ENCODE measurements at regions not wholly inside any gene's neighbourhood (a gene's known extent, or its start where the extent isn't known, plus 50 kb on each side); places are given as distances from the start of the nearest gene placed in this dataset.

GRCh38 chr12:42987216-42987650 is 397.7 kb upstream of the PRICKLE1 start:
- no peak for TF ChIP-seq CTCF (IDR thresholded peaks at IDR 0.05; ENCODE audit: low read depth, low read length, missing control alignments)
- H3K4me3 ChIP-seq (replicated peaks; ENCODE audit: low read depth, low read length): no peak overlapping the region
- no peak for DNase-seq (ENCODE audit: extremely low read depth, low read depth)

DNA sequence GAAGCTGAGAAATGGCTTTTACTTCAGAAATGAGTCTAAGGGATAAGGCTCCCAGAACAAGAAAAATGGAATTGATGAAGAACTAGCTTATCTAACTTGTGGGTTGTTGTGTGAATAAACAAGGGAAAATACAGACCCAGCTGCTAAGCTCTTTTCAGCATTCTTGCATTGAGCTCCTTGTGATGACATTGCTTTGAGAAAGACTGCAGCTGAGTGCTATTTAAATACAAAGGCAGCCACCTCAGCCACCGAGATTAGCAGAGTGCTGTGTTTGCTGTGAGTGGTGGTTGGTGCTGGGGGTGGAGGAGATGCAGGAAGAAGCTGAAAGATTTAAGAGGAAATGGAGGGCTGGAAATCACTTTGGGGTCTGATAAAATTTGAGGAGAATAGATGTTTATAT is 396.0 kb upstream of the PRICKLE1 start:
- H3K4me3 ChIP-seq (replicated peaks; ENCODE audit: low read depth, low read length): no peak overlapping the region
- TF ChIP-seq CTCF (IDR thresholded peaks at IDR 0.05; ENCODE audit: low read depth, low read length, missing control alignments): no peak
- no peak for DNase-seq (ENCODE audit: extremely low read depth, low read depth)

GRCh38 chr12:42982828-42983227 is 393.3 kb upstream of the PRICKLE1 start:
- no peak overlapping the region for H3K4me3 ChIP-seq (replicated peaks; ENCODE audit: low read depth, low read length)

DNA sequence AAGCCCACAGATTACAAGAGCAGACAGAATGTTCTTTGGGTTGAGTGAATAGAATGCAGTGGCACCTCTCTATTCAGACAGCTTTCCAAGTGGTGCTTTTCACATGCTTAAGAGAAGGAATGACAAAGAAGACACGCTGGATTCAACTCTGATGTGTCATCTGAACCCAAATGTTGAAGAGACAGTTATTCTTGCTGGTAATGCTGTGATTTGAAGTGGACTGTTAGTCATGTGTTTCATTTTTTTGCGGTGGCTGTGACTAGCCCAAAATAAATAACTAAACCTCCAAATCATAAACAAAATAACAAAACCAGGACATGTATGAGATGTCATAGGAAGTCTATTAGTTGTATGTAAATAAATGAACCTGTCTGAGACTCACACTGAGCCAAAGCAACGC is 391.8 kb upstream of the PRICKLE1 start:
- TF ChIP-seq CTCF (IDR thresholded peaks at IDR 0.05; ENCODE audit: low read depth, low read length, missing control alignments): no peak
- no peak for DNase-seq (ENCODE audit: extremely low read depth, low read depth)
- no peak overlapping the region for H3K4me3 ChIP-seq (replicated peaks; ENCODE audit: low read depth, low read length)

More at GRCh38 chr12:42982828-42983227, 393.3 kb upstream of the PRICKLE1 start:
- TF ChIP-seq CTCF (IDR thresholded peaks at IDR 0.05; ENCODE audit: low read depth, low read length, missing control alignments): no peak
- no peak for DNase-seq (ENCODE audit: extremely low read depth, low read depth)

DNA sequence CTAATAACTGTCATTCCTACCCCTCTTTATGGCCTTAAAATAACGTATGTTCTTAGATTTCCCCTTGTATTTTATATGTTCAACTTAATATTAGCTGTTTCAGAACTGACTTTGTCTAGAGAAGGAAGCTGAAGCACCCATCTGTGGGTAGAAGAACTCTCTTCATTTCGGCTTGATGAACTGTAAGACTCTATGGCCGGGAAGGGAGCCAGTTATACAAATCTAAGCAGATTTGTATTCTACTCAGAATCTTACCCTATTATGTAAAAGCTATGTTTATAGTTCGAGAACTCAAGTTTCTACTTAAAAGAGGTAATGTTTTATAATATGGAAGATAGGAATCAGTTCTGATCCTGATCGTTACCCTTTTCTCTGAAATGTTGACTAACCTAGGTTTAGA is 390.9 kb upstream of the PRICKLE1 start:
- no peak overlapping the region for H3K4me3 ChIP-seq (replicated peaks; ENCODE audit: low read depth, low read length)
- DNase-seq (ENCODE audit: extremely low read depth, low read depth): no peak
- TF ChIP-seq CTCF (IDR thresholded peaks at IDR 0.05; ENCODE audit: low read depth, low read length, missing control alignments): no peak

GRCh38 chr12:42979746-42980145 is 390.2 kb upstream of the PRICKLE1 start:
- no peak overlapping the region for H3K4me3 ChIP-seq (replicated peaks; ENCODE audit: low read depth, low read length)
- no peak for TF ChIP-seq CTCF (IDR thresholded peaks at IDR 0.05; ENCODE audit: low read depth, low read length, missing control alignments)
- no peak for DNase-seq (ENCODE audit: extremely low read depth, low read depth)

DNA sequence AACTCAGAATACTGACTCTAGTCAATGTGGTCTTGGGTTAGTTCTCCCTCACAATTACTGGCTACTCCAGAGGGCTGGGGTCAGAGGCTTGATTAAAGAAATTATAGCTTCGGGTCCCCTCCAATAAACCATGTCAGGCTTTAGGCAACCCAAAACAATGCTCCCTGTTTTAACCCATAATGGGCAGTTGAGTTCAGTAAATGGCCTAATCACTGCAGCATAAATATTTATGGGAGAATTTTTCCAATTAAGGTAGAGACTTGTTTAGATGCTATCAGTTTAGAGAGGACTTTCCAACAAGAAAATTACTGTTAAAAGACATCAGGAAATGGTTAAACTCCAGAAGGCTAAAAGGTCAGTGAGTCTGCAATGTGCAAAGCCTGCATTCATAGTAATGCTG is 389.2 kb upstream of the PRICKLE1 start:
- H3K4me3 ChIP-seq (replicated peaks; ENCODE audit: low read depth, low read length): no peak overlapping the region
- no peak for TF ChIP-seq CTCF (IDR thresholded peaks at IDR 0.05; ENCODE audit: low read depth, low read length, missing control alignments)
- no peak for DNase-seq (ENCODE audit: extremely low read depth, low read depth)
